GM13977 (cell line): ENCODE measurements at regions not wholly inside any gene's neighbourhood (a gene's known extent, or its start where the extent isn't known, plus 50 kb on each side); places are given as distances from the start of the nearest gene placed in this dataset.
"Not testable (repeated sequence)": the region's sequence is repeated elsewhere in the genome, so short reads cannot be mapped to it uniquely, and the experiment has no call there.

Experiments used
- DNase-seq: peaks from one replicate; pipeline ENCODE4 v3.0.0; 2012; ENCODE audit warnings: low spot score
- CTCF ChIP-seq: IDR thresholded peaks from 2 replicates; pipeline ENCODE4 v1.5.1; 2012; ENCODE audit warnings: mild to moderate bottlenecking, control low read depth; ENCODE audit not compliant: insufficient read depth; ENCODE audit errors: extremely low read depth, missing control alignments
- in situ Hi-C: fragments of 300-500 bp; cut with MboI; formaldehyde crosslinking; loops from one replicate; pipeline ENCODE4 v1.12.0; 2022; ENCODE audit warnings: low sequenced_read_pairs, low pct_unique_long_range_greater_than_20kb, mixed read lengths, inconsistent platforms; ENCODE audit not compliant: unreplicated experiment

- DNase-seq = no peak
- TF ChIP-seq CTCF = no peak
- in situ Hi-C loops = no loop called here
Measured at GRCh38 chr3:112755845-112756613, 90.6 kb downstream of the CD200R1L start.

GRCh38 chr3:112755046-112755445 lies 91.6 kb downstream of the CD200R1L start:
- in situ Hi-C loops = not testable (repeated sequence)

GRCh38 chr3:112751564-112752512 lies 94.8 kb downstream of the CD200R1L start:
- no peak for DNase-seq
- in situ Hi-C loops = no loop called here
- TF ChIP-seq CTCF = no peak

More at GRCh38 chr3:112755046-112755445, 91.6 kb downstream of the CD200R1L start:
- DNase-seq = not testable (repeated sequence)

GRCh38 chr3:112751061-112751460 lies 95.6 kb downstream of the CD200R1L start:
- DNase-seq = no peak
- TF ChIP-seq CTCF = no peak
- in situ Hi-C loops = no loop called here

- DNase-seq = no peak
- no peak for TF ChIP-seq CTCF
- in situ Hi-C loops = no loop called here
Measured at GRCh38 chr3:112747624-112748023, 99.0 kb downstream of the CD200R1L start.

- no peak for TF ChIP-seq CTCF
- in situ Hi-C loops = no loop called here
- DNase-seq = no peak
Measured at GRCh38 chr3:112746675-112747280, 99.9 kb downstream of the CD200R1L start.
